ENCODE measurements at regions not wholly inside any gene's neighbourhood (a gene's known extent, or its start where the extent isn't known, plus 50 kb on each side); places are given as distances from the start of the nearest gene placed in this dataset.
"Not testable (repeated sequence)": the region's sequence is repeated elsewhere in the genome, so short reads cannot be mapped to it uniquely, and the experiment has no call there.

GRCh38 chr7:153698046-153698445 lies 354.2 kb upstream of the DPP6 start:
- TF ChIP-seq CTCF (IDR thresholded peaks at IDR 0.05): no peak
- no peaks in the 10 kb centered on the region for H3K27me3 Mint-ChIP-seq (ENCODE audit: unreplicated experiment)
- no peak overlapping the region for H3K27ac Mint-ChIP-seq (ENCODE audit: unreplicated experiment)
- no peaks in the 10 kb centered on the region for H3K36me3 Mint-ChIP-seq (ENCODE audit: unreplicated experiment)
- no peak overlapping the region for H3K4me3 Mint-ChIP-seq (ENCODE audit: unreplicated experiment)
- DNase-seq (ENCODE audit: extremely low spot score, unreplicated experiment): no peak
- H3K4me1 Mint-ChIP-seq (ENCODE audit: unreplicated experiment): no peaks in the 10 kb centered on the region
- peaks cover 43% of the 10 kb centered on the region for H3K9me3 Mint-ChIP-seq (ENCODE audit: unreplicated experiment)

GRCh38 chr7:153701678-153702077 lies 350.5 kb upstream of the DPP6 start:
- no peak overlapping the region for H3K27ac Mint-ChIP-seq (ENCODE audit: unreplicated experiment)
- TF ChIP-seq CTCF (IDR thresholded peaks at IDR 0.05): no peak
- no peak for DNase-seq (ENCODE audit: extremely low spot score, unreplicated experiment)
- peaks cover 53% of the 10 kb centered on the region for H3K9me3 Mint-ChIP-seq (ENCODE audit: unreplicated experiment)
- H3K27me3 Mint-ChIP-seq (ENCODE audit: unreplicated experiment): no peaks in the 10 kb centered on the region
- H3K36me3 Mint-ChIP-seq (ENCODE audit: unreplicated experiment): no peaks in the 10 kb centered on the region
- no peak overlapping the region for H3K4me3 Mint-ChIP-seq (ENCODE audit: unreplicated experiment)
- H3K4me1 Mint-ChIP-seq (ENCODE audit: unreplicated experiment): no peaks in the 10 kb centered on the region

GRCh38 chr7:153723892-153724291 lies 328.3 kb upstream of the DPP6 start:
- DNase-seq (ENCODE audit: extremely low spot score, unreplicated experiment); H3K27ac Mint-ChIP-seq (ENCODE audit: unreplicated experiment); H3K36me3 Mint-ChIP-seq (ENCODE audit: unreplicated experiment); H3K9me3 Mint-ChIP-seq (ENCODE audit: unreplicated experiment); H3K27me3 Mint-ChIP-seq (ENCODE audit: unreplicated experiment); H3K4me3 Mint-ChIP-seq (ENCODE audit: unreplicated experiment); H3K4me1 Mint-ChIP-seq (ENCODE audit: unreplicated experiment): not testable (repeated sequence)

GRCh38 chr7:153731504-153731903 lies 320.7 kb upstream of the DPP6 start:
- not testable (repeated sequence) for H3K4me1 Mint-ChIP-seq (ENCODE audit: unreplicated experiment); DNase-seq (ENCODE audit: extremely low spot score, unreplicated experiment); H3K27ac Mint-ChIP-seq (ENCODE audit: unreplicated experiment); H3K36me3 Mint-ChIP-seq (ENCODE audit: unreplicated experiment); H3K27me3 Mint-ChIP-seq (ENCODE audit: unreplicated experiment); H3K4me3 Mint-ChIP-seq (ENCODE audit: unreplicated experiment)
- peaks cover 20% of the 10 kb centered on the region for H3K9me3 Mint-ChIP-seq (ENCODE audit: unreplicated experiment)

GRCh38 chr7:153743434-153743833 lies 308.8 kb upstream of the DPP6 start:
- not testable (repeated sequence) for H3K4me3 Mint-ChIP-seq (ENCODE audit: unreplicated experiment); H3K27me3 Mint-ChIP-seq (ENCODE audit: unreplicated experiment); H3K4me1 Mint-ChIP-seq (ENCODE audit: unreplicated experiment); DNase-seq (ENCODE audit: extremely low spot score, unreplicated experiment); H3K27ac Mint-ChIP-seq (ENCODE audit: unreplicated experiment); H3K36me3 Mint-ChIP-seq (ENCODE audit: unreplicated experiment)
- peaks cover 28% of the 10 kb centered on the region for H3K9me3 Mint-ChIP-seq (ENCODE audit: unreplicated experiment)

GRCh38 chr7:153747969-153748368 lies 304.2 kb upstream of the DPP6 start:
- H3K9me3 Mint-ChIP-seq (ENCODE audit: unreplicated experiment): peaks cover 14% of the 10 kb centered on the region
- not testable (repeated sequence) for H3K36me3 Mint-ChIP-seq (ENCODE audit: unreplicated experiment); H3K27me3 Mint-ChIP-seq (ENCODE audit: unreplicated experiment); H3K4me1 Mint-ChIP-seq (ENCODE audit: unreplicated experiment); DNase-seq (ENCODE audit: extremely low spot score, unreplicated experiment); H3K27ac Mint-ChIP-seq (ENCODE audit: unreplicated experiment); H3K4me3 Mint-ChIP-seq (ENCODE audit: unreplicated experiment)

- not testable (repeated sequence) for H3K36me3 Mint-ChIP-seq (ENCODE audit: unreplicated experiment); DNase-seq (ENCODE audit: extremely low spot score, unreplicated experiment); H3K4me3 Mint-ChIP-seq (ENCODE audit: unreplicated experiment); H3K4me1 Mint-ChIP-seq (ENCODE audit: unreplicated experiment); H3K27ac Mint-ChIP-seq (ENCODE audit: unreplicated experiment); H3K27me3 Mint-ChIP-seq (ENCODE audit: unreplicated experiment); H3K9me3 Mint-ChIP-seq (ENCODE audit: unreplicated experiment)
These were observed 303.3 kb upstream of the DPP6 start for GRCh38 chr7:153748885-153749284.

GRCh38 chr7:153765869-153766268 lies 286.3 kb upstream of the DPP6 start:
- H3K4me3 Mint-ChIP-seq (ENCODE audit: unreplicated experiment); H3K27ac Mint-ChIP-seq (ENCODE audit: unreplicated experiment); H3K4me1 Mint-ChIP-seq (ENCODE audit: unreplicated experiment); H3K27me3 Mint-ChIP-seq (ENCODE audit: unreplicated experiment); DNase-seq (ENCODE audit: extremely low spot score, unreplicated experiment); H3K36me3 Mint-ChIP-seq (ENCODE audit: unreplicated experiment): not testable (repeated sequence)
- H3K9me3 Mint-ChIP-seq (ENCODE audit: unreplicated experiment): peaks cover 46% of the 10 kb centered on the region

- not testable (repeated sequence) for H3K27me3 Mint-ChIP-seq (ENCODE audit: unreplicated experiment); H3K27ac Mint-ChIP-seq (ENCODE audit: unreplicated experiment); H3K4me1 Mint-ChIP-seq (ENCODE audit: unreplicated experiment); DNase-seq (ENCODE audit: extremely low spot score, unreplicated experiment); H3K4me3 Mint-ChIP-seq (ENCODE audit: unreplicated experiment); H3K36me3 Mint-ChIP-seq (ENCODE audit: unreplicated experiment)
- H3K9me3 Mint-ChIP-seq (ENCODE audit: unreplicated experiment): peaks cover 48% of the 10 kb centered on the region
These were observed 285.3 kb upstream of the DPP6 start for GRCh38 chr7:153766926-153767325.

Data from osteocyte (in vitro differentiated cells).